ENCODE measurements at regions not wholly inside any gene's neighbourhood (a gene's known extent, or its start where the extent isn't known, plus 50 kb on each side); places are given as distances from the start of the nearest gene placed in this dataset.

GRCh38 chr2:76569819-76570218 lies 859.1 kb upstream of the GCFC2 start:
- TF ChIP-seq EP300 (IDR thresholded peaks at IDR 0.05; ENCODE audit: borderline replicate concordance in 1 of 2, low read depth in 1 of 2, low read length in 1 of 2) (no peak), EZH2phosphoT487 (IDR thresholded peaks at IDR 0.05; ENCODE audit: borderline replicate concordance, low read depth) (no peak), GABPA (IDR thresholded peaks at IDR 0.05; ENCODE audit: low read depth) (no peak), POLR2AphosphoS5 (IDR thresholded peaks at IDR 0.05; ENCODE audit: low read depth, low read length) (no peak), RCOR1 (IDR thresholded peaks at IDR 0.05; ENCODE audit: low read length) (no peak), JUND (IDR thresholded peaks at IDR 0.05) (no peak), TAF1 (IDR thresholded peaks at IDR 0.05; ENCODE audit: borderline replicate concordance, low read depth, low read length) (no peak), RAD21 (IDR thresholded peaks at IDR 0.05; ENCODE audit: low read length) (no peak), RFX5 (IDR thresholded peaks at IDR 0.05; ENCODE audit: low read length) (no peak), TCF12 (IDR thresholded peaks at IDR 0.05) (no peak)
- TF ChIP-seq, protein P1, sequence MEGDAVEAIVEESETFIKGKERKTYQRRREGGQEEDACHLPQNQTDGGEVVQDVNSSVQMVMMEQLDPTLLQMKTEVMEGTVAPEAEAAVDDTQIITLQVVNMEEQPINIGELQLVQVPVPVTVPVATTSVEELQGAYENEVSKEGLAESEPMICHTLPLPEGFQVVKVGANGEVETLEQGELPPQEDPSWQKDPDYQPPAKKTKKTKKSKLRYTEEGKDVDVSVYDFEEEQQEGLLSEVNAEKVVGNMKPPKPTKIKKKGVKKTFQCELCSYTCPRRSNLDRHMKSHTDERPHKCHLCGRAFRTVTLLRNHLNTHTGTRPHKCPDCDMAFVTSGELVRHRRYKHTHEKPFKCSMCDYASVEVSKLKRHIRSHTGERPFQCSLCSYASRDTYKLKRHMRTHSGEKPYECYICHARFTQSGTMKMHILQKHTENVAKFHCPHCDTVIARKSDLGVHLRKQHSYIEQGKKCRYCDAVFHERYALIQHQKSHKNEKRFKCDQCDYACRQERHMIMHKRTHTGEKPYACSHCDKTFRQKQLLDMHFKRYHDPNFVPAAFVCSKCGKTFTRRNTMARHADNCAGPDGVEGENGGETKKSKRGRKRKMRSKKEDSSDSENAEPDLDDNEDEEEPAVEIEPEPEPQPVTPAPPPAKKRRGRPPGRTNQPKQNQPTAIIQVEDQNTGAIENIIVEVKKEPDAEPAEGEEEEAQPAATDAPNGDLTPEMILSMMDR (IDR thresholded peaks at IDR 0.05): no peak
- TF ChIP-seq, protein P2, sequence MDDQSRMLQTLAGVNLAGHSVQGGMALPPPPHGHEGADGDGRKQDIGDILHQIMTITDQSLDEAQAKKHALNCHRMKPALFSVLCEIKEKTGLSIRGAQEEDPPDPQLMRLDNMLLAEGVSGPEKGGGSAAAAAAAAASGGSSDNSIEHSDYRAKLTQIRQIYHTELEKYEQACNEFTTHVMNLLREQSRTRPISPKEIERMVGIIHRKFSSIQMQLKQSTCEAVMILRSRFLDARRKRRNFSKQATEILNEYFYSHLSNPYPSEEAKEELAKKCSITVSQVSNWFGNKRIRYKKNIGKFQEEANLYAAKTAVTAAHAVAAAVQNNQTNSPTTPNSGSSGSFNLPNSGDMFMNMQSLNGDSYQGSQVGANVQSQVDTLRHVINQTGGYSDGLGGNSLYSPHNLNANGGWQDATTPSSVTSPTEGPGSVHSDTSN (IDR thresholded peaks at IDR 0.05): no peak
